Sigmoid colon (tissue), 4 donors: ENCODE measurements at regions not wholly inside any gene's neighbourhood (a gene's known extent, or its start where the extent isn't known, plus 50 kb on each side); places are given as distances from the start of the nearest gene placed in this dataset.

Experiments
- EP300 ChIP-seq, 4 donors: sonication (generic); formaldehyde crosslinking; IDR thresholded peaks; one replicate each; pipeline ENCODE4 v1.6.1; 2017; ENCODE audit warnings: antibody characterized with exemption in 4 of 4
- POLR2A ChIP-seq, 2 donors: fragments of 450-650 bp; IDR thresholded peaks; one replicate each; pipeline ENCODE4 v1.6.1; 2016; ENCODE audit warnings: antibody characterized with exemption in 2 of 2, mild to moderate bottlenecking in 2 of 2, moderate library complexity in 2 of 2
- POLR2AphosphoS5 ChIP-seq, 4 donors: sonication (generic); formaldehyde crosslinking; IDR thresholded peaks; one replicate each; pipeline ENCODE4 v1.6.1; 2017; ENCODE audit warnings: antibody characterized with exemption in 4 of 4
- TF ChIP-seq, protein P1 (sequence below), 4 experiments: fragments of 450-650 bp in 3 of 4; fragments of 200-600 bp in 1 of 4; IDR thresholded peaks; one replicate each; pipeline ENCODE4 v1.5.1; 2016 to 2019; ENCODE audit warnings: antibody characterized with exemption in 4 of 4, mild to moderate bottlenecking in 3 of 4, moderate library complexity in 2 of 4

DNA sequence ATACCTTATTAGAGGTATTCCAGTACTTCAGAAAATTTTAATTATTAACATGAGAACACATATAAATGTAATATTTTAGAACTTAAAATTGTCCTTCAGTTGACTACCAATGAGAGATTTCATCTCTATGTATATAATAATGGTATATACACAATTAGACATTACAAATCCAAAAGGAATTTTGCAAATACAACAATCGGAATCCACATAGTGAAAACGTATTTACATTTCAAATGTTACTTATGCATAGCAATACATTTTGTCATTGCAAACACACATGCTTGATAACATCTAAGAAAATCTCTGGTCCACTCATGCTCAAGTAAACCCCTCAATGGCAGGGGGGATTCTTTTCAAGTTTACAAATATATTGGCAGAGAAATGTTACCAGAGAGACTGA is 2345.2 kb downstream of the PCDH9 start:
- TF ChIP-seq, protein P1, sequence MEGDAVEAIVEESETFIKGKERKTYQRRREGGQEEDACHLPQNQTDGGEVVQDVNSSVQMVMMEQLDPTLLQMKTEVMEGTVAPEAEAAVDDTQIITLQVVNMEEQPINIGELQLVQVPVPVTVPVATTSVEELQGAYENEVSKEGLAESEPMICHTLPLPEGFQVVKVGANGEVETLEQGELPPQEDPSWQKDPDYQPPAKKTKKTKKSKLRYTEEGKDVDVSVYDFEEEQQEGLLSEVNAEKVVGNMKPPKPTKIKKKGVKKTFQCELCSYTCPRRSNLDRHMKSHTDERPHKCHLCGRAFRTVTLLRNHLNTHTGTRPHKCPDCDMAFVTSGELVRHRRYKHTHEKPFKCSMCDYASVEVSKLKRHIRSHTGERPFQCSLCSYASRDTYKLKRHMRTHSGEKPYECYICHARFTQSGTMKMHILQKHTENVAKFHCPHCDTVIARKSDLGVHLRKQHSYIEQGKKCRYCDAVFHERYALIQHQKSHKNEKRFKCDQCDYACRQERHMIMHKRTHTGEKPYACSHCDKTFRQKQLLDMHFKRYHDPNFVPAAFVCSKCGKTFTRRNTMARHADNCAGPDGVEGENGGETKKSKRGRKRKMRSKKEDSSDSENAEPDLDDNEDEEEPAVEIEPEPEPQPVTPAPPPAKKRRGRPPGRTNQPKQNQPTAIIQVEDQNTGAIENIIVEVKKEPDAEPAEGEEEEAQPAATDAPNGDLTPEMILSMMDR (IDR thresholded peaks at IDR 0.05) = no peak
- TF ChIP-seq POLR2AphosphoS5 (IDR thresholded peaks at IDR 0.05) (no peak), POLR2A (IDR thresholded peaks at IDR 0.05) (no peak), EP300 (IDR thresholded peaks at IDR 0.05) (no peak)
